K562 (cell line): ENCODE measurements at regions not wholly inside any gene's neighbourhood (a gene's known extent, or its start where the extent isn't known, plus 50 kb on each side); places are given as distances from the start of the nearest gene placed in this dataset.

Experiments used
- ATAC-seq: fragments of 200-7000 bp; cut with Tn5 transposase; 3 replicates; pipeline ENCODE4 v1.9.1; 2020; ENCODE audit warnings: moderate library complexity
- BruUV-seq: library from RNA; stranded (reverse); fragments of 400-500 nt; replicated peaks from 2 replicates; lab custom pipeline; 2021; lab: Mats Ljungman, UMichigan
- CTCF ChIA-PET: fragments of 300-600 bp; formaldehyde crosslinking; extraction: SDS; loops from one replicate; lab custom pipeline; 2021; ENCODE audit warnings: low intra/inter-chr PET ratio; lab: Yijun Ruan, JAX
- POLR2A ChIA-PET: fragments of 300-600, 350-650 bp; sonication (Branson Sonifier 250); formaldehyde crosslinking; extraction: SDS; loops from one replicate; lab custom pipeline; 2021; ENCODE audit warnings: antibody characterized with exemption, inconsistent platforms; lab: Yijun Ruan, JAX
- DNase-seq, 4 experiments: peaks; one replicate each; pipeline versions ENCODE4 v3.0.0 to v3.0.0-alpha.2; 2011 to 2018; ENCODE audit warnings: low spot score in 3 of 4, mixed read lengths in 3 of 4; ENCODE audit errors: extremely low read depth in 1 of 4
- FAIRE-seq: peaks from 2 replicates; lab custom pipeline; 2011; peaks lifted over from hg19 to GRCh38; lab: Jason Lieb, UNC
- H2AFZ ChIP-seq: 2 replicates; pipeline ENCODE4 v1.6.0; 2011; ENCODE audit warnings: low read depth, low read length, control low read depth, inconsistent platforms
- H3K27ac ChIP-seq: fragments of 200-600 bp; 3 replicates; pipeline ENCODE4 v1.8.0; 2011; ENCODE audit warnings: low read depth, mild to moderate bottlenecking, control low read depth, inconsistent platforms, low read length, moderate library complexity, mixed read lengths; ENCODE audit errors: extremely low read depth
- H3K27me3 ChIP-seq, 2 experiments: fragments of 300-600 bp in 1 of 2; 2 replicates in 1 of 2; 3 replicates in 1 of 2; pipeline versions ENCODE4 v1.6.0 to v1.8.0; 2011; ENCODE audit warnings: inconsistent platforms in 2 of 2, low read length in 2 of 2, mild to moderate bottlenecking in 1 of 2, mixed read lengths in 1 of 2, moderate library complexity in 1 of 2; ENCODE audit not compliant: control insufficient read depth in 2 of 2, insufficient read depth in 2 of 2
- H3K36me3 ChIP-seq: fragments of 300-600 bp; 3 replicates; pipeline ENCODE4 v1.8.0; 2011; ENCODE audit warnings: mild to moderate bottlenecking, low read length, inconsistent platforms; ENCODE audit not compliant: control insufficient read depth, insufficient read depth
- H3K4me1 ChIP-seq, 2 experiments: fragments of 200-600 bp in 1 of 2; replicated peaks in 1 of 2; 2 replicates in 1 of 2; 3 replicates in 1 of 2; pipeline versions ENCODE4 v1.5.1 to v1.8.0; 2011; ENCODE audit warnings: inconsistent platforms in 2 of 2, low read length in 2 of 2, mild to moderate bottlenecking in 1 of 2, mixed read lengths in 1 of 2, moderate library complexity in 1 of 2; ENCODE audit not compliant: control insufficient read depth in 2 of 2, insufficient read depth in 2 of 2
- H3K4me2 ChIP-seq: 2 replicates; pipeline ENCODE4 v1.6.1; 2011; ENCODE audit warnings: low read length, control low read depth, inconsistent platforms, mixed read lengths; ENCODE audit not compliant: insufficient read depth
- H3K4me3 ChIP-seq: fragments of 200-600 bp; sonication (generic), shearing (Covaris generic); 2 replicates; pipeline ENCODE4 v1.5.1; 2016; ENCODE audit warnings: control low read depth, inconsistent platforms
- H3K79me2 ChIP-seq: fragments of 200-600 bp; 3 replicates; pipeline ENCODE4 v1.8.0; 2011; ENCODE audit warnings: low read length, inconsistent platforms; ENCODE audit not compliant: control insufficient read depth, insufficient read depth
- H3K9ac ChIP-seq, 2 experiments: 2 replicates each; pipeline versions ENCODE4 v1.6.0 to v1.6.1; 2011; ENCODE audit warnings: low read depth in 2 of 2, low read length in 2 of 2, control low read depth in 1 of 2, inconsistent platforms in 1 of 2, mild to moderate bottlenecking in 1 of 2, mixed read lengths in 1 of 2; ENCODE audit not compliant: insufficient read depth in 1 of 2
- H3K9me1 ChIP-seq: one replicate; pipeline ENCODE4 v1.6.0; 2011; ENCODE audit warnings: inconsistent platforms, mild to moderate bottlenecking, low read length, moderate library complexity; ENCODE audit not compliant: control insufficient read depth, insufficient read depth
- H3K9me3 ChIP-seq: replicated peaks from 2 replicates; pipeline ENCODE4 v1.5.1; 2011; ENCODE audit warnings: low read depth, low read length, inconsistent platforms; ENCODE audit not compliant: control insufficient read depth, insufficient read depth
- H4K20me1 ChIP-seq: replicated peaks from 2 replicates; pipeline ENCODE4 v1.6.1; 2011; ENCODE audit warnings: low read length, inconsistent platforms, mixed read lengths; ENCODE audit not compliant: control insufficient read depth, insufficient read depth
- ARID3B ChIP-seq: fragments of 250-450 bp; sonication (Bioruptor Pico); IDR thresholded peaks from 2 replicates; pipeline ENCODE4 v1.4.0; 2020; ENCODE audit warnings: borderline replicate concordance
- DPF2 ChIP-seq: fragments of 450-650 bp; IDR thresholded peaks from 2 replicates; pipeline ENCODE4 v1.6.1; 2016
- HLTF ChIP-seq: fragments of 450-650 bp; IDR thresholded peaks from 2 replicates; pipeline ENCODE4 v1.6.1; 2016
- HNRNPUL1 ChIP-seq: fragments of 200-400 bp; formaldehyde crosslinking; IDR thresholded peaks from 2 replicates; pipeline ENCODE4 v1.6.1; 2017; ENCODE audit warnings: low read length
- KAT8 ChIP-seq: fragments of 450-650 bp; IDR thresholded peaks from 2 replicates; pipeline ENCODE4 v1.6.1; 2016; ENCODE audit warnings: low read depth, mild to moderate bottlenecking
- LARP7 ChIP-seq: fragments of 450-650 bp; IDR thresholded peaks from 2 replicates; pipeline ENCODE4 v1.6.1; 2016
- WGBS: fragments of 100-300 bp; shearing (Covaris generic); methylation state at CpG from one replicate; pipeline ENCODE4 v1.1.6; 2016; ENCODE audit warnings: low coverage, mixed read lengths; ENCODE audit not compliant: insufficient coverage; ENCODE audit errors: missing lambda C conversion rate; 5-methylcytosine and 5-hydroxymethylcytosine counted together
- in situ Hi-C: fragments of 300-500 bp; cut with MboI; formaldehyde crosslinking; loops from 4 replicates; pipeline ENCODE4 v1.15.0; 2018; ENCODE audit warnings: inconsistent platforms, mixed read lengths
- intact Hi-C: fragments of 100-400 bp; cut with micrococcal nuclease; formaldehyde crosslinking; loops from 2 replicates; pipeline ENCODE4 v1.14.2; 2022
- TF ChIP-seq, protein P1 (sequence below): IDR thresholded peaks from 3 replicates; pipeline ENCODE4 v1.6.1; 2011; ENCODE audit warnings: borderline replicate concordance, mild to moderate bottlenecking, moderate library complexity; ENCODE audit not compliant: insufficient read length; ENCODE audit errors: extremely low read depth
- TF ChIP-seq, protein P2 (sequence below), 3 experiments: fragments of 200-800 bp in 1 of 3; sonication (Bioruptor generic) in 1 of 3; sonication (generic) in 1 of 3; formaldehyde crosslinking in 1 of 3; IDR thresholded peaks; 2 replicates each; pipeline versions ENCODE4 v1.6.1 to v1.8.0; 2016 to 2022; ENCODE audit warnings: mild to moderate bottlenecking in 2 of 3, missing compliant biosample characterization in 2 of 3, missing genetic modification characterization in 2 of 3, missing genetic modification reagents in 1 of 3

- no peak for TF ChIP-seq HNRNPUL1
- no peak for TF ChIP-seq ARID3B (CRISPR knock-in tag)
- TF ChIP-seq LARP7: no peak
- no peak for TF ChIP-seq HLTF
Measured at GRCh38 chr6:92329208-92329847, 1090.0 kb downstream of the EPHA7 start (continued).

DNA sequence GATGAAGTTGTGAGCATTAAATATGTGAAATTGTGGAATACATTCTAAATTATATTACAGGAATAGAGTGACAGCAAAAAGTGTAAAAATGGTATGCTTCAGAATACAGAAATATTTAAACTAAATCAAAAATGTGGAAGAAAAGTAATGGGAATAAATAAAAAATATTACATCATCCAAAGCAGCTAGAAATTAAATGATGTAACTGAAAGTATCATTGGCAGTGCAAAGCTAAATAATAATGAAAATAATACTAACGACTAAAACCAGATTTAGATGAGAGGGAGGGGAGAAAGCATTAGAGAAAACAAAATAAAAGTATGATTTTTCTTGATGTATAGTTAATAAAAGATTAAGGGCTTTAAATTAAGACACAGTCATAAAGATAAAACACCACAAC, 1104.0 kb downstream of the EPHA7 start:
- H3K9ac ChIP-seq: no peak overlapping the region
- H3K9me3 ChIP-seq: no peaks in the 10 kb centered on the region
- in situ Hi-C loops: no loop called here
- H3K27ac ChIP-seq: no peak overlapping the region
- H3K9me1 ChIP-seq: no peaks in the 10 kb centered on the region
- POLR2A ChIA-PET: no interaction called here
- no peaks in the 10 kb centered on the region for H3K27me3 ChIP-seq
- no peak for TF ChIP-seq DPF2
- TF ChIP-seq, protein P1, sequence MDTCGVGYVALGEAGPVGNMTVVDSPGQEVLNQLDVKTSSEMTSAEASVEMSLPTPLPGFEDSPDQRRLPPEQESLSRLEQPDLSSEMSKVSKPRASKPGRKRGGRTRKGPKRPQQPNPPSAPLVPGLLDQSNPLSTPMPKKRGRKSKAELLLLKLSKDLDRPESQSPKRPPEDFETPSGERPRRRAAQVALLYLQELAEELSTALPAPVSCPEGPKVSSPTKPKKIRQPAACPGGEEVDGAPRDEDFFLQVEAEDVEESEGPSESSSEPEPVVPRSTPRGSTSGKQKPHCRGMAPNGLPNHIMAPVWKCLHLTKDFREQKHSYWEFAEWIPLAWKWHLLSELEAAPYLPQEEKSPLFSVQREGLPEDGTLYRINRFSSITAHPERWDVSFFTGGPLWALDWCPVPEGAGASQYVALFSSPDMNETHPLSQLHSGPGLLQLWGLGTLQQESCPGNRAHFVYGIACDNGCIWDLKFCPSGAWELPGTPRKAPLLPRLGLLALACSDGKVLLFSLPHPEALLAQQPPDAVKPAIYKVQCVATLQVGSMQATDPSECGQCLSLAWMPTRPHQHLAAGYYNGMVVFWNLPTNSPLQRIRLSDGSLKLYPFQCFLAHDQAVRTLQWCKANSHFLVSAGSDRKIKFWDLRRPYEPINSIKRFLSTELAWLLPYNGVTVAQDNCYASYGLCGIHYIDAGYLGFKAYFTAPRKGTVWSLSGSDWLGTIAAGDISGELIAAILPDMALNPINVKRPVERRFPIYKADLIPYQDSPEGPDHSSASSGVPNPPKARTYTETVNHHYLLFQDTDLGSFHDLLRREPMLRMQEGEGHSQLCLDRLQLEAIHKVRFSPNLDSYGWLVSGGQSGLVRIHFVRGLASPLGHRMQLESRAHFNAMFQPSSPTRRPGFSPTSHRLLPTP: no peak
- no peak for TF ChIP-seq KAT8
- TF ChIP-seq, protein P2, sequence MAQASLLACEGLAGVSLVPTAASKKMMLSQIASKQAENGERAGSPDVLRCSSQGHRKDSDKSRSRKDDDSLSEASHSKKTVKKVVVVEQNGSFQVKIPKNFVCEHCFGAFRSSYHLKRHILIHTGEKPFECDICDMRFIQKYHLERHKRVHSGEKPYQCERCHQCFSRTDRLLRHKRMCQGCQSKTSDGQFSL (CRISPR knock-in tag; IDR thresholded peaks at IDR 0.05): no peak
- TF ChIP-seq, protein P2 (tag; IDR thresholded peaks at IDR 0.05): no peak
- TF ChIP-seq, all 486 proteins: peak for 0
- DNase-seq (no peak), ATAC-seq (no peak), FAIRE-seq (no peak)
- Histone ChIP-seq H3K79me2 (no peaks in the 10 kb centered on the region), H3K4me2 (no peak overlapping the region), H3K4me3 (no peak overlapping the region), H4K20me1 (no peaks in the 10 kb centered on the region), H3K4me1 (no peaks in the 10 kb centered on the region), H2AFZ (no peak overlapping the region), H3K36me3 (no peaks in the 10 kb centered on the region)
- CTCF ChIA-PET: no interaction called here
- 0% methylated on average over 1 of the region's 1 CpG for WGBS
- intact Hi-C loops: no loop called here
- no TSS peak for BruUV-seq
